Tibial nerve (tissue), 4 donors: ENCODE measurements at regions not wholly inside any gene's neighbourhood (a gene's known extent, or its start where the extent isn't known, plus 50 kb on each side); places are given as distances from the start of the nearest gene placed in this dataset.

ENCODE experiments used
- CTCF ChIP-seq, 5 experiments: fragments of 200-600 bp in 3 of 5; fragments of 450-650 bp in 2 of 5; sonication (generic) in 3 of 5; IDR thresholded peaks; one replicate each; pipeline ENCODE4 v1.5.1; 2016 to 2019; ENCODE audit warnings: antibody characterized with exemption in 5 of 5, mild to moderate bottlenecking in 3 of 5, moderate library complexity in 2 of 5
- EP300 ChIP-seq, 2 donors: sonication (generic); formaldehyde crosslinking; IDR thresholded peaks; one replicate each; pipeline ENCODE4 v1.6.1; 2017; ENCODE audit warnings: antibody characterized with exemption in 2 of 2, mild to moderate bottlenecking in 1 of 2
- POLR2A ChIP-seq, 2 donors: fragments of 450-650 bp; IDR thresholded peaks; one replicate each; pipeline ENCODE4 v1.6.1; 2017; ENCODE audit warnings: antibody characterized with exemption in 2 of 2, mild to moderate bottlenecking in 2 of 2, moderate library complexity in 2 of 2

GRCh38 chr18:32566960-32567359 lies 96.3 kb upstream of the GAREM1 start:
- TF ChIP-seq CTCF (IDR thresholded peaks at IDR 0.05), result no peak
- no peak for TF ChIP-seq POLR2A (IDR thresholded peaks at IDR 0.05)
- no peak for TF ChIP-seq EP300 (IDR thresholded peaks at IDR 0.05)
